Fibroblast of villous mesenchyme (primary cell): ENCODE measurements at regions not wholly inside any gene's neighbourhood (a gene's known extent, or its start where the extent isn't known, plus 50 kb on each side); places are given as distances from the start of the nearest gene placed in this dataset.
A peak's percentile ranks its signal among the peaks of the same experiment; 100 is the strongest.

Experiments used
- DNase-seq: peaks from one replicate; pipeline ENCODE4 v3.0.0-alpha.2; 2010; ENCODE audit warnings: low read depth
- H3K4me3 ChIP-seq: 2 replicates; pipeline ENCODE4 v1.5.1; 2011; ENCODE audit warnings: low read depth, mild to moderate bottlenecking, low read length
- CTCF ChIP-seq: IDR thresholded peaks from 2 replicates; pipeline ENCODE4 v1.5.1; 2012; ENCODE audit warnings: low read depth, mild to moderate bottlenecking, low read length; ENCODE audit not compliant: insufficient read depth

GRCh38 chr15:87403973-87404372, 852.6 kb downstream of the NTRK3 start:
- no peak for DNase-seq
- no peak for TF ChIP-seq CTCF
- no peak overlapping the region for H3K4me3 ChIP-seq

GRCh38 chr15:87401973-87402372, 854.6 kb downstream of the NTRK3 start:
- no peak for TF ChIP-seq CTCF
- no peak for DNase-seq
- no peak overlapping the region for H3K4me3 ChIP-seq

- DNase-seq: no peak
- H3K4me3 ChIP-seq: no peak overlapping the region
- TF ChIP-seq CTCF: no peak
Measured at GRCh38 chr15:87394676-87395075, 861.9 kb downstream of the NTRK3 start.

GRCh38 chr15:87387766-87388165, 868.8 kb downstream of the NTRK3 start:
- H3K4me3 ChIP-seq: no peak overlapping the region
- TF ChIP-seq CTCF: no peak
- DNase-seq: no peak

GRCh38 chr15:87374339-87374738, 882.2 kb downstream of the NTRK3 start:
- no peak overlapping the region for H3K4me3 ChIP-seq
- no peak for DNase-seq
- no peak for TF ChIP-seq CTCF

- DNase-seq: peak; percentile 77
- no peak for TF ChIP-seq CTCF
- no peak overlapping the region for H3K4me3 ChIP-seq
Measured at GRCh38 chr15:87369269-87369668, 887.3 kb downstream of the NTRK3 start.

- no peak overlapping the region for H3K4me3 ChIP-seq
- no peak for DNase-seq
- TF ChIP-seq CTCF: no peak
Measured at GRCh38 chr15:87368511-87368910, 888.0 kb downstream of the NTRK3 start.
